ENCODE measurements at regions not wholly inside any gene's neighbourhood (a gene's known extent, or its start where the extent isn't known, plus 50 kb on each side); places are given as distances from the start of the nearest gene placed in this dataset.

DNA sequence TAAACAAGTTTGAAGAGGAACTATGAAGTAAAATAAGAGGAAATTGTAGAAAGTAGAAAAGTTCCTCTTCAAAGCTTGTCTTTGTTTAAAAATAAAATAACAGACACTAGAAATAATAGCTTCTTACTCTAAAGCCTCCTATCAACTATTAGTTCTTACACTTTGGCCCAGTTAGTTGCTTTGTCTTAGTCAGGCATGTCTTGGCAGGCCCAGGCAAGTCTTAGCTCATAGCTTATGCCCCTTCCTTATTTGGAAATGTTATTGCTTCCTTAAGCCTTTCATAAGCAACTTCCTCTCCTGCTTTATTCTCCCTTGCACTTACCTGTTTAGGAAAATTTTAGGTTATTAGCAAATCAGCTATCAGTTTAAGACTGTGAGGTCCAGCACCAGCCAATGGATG, 950.6 kb upstream of the LRATD1 start:
- TF ChIP-seq, protein P1, sequence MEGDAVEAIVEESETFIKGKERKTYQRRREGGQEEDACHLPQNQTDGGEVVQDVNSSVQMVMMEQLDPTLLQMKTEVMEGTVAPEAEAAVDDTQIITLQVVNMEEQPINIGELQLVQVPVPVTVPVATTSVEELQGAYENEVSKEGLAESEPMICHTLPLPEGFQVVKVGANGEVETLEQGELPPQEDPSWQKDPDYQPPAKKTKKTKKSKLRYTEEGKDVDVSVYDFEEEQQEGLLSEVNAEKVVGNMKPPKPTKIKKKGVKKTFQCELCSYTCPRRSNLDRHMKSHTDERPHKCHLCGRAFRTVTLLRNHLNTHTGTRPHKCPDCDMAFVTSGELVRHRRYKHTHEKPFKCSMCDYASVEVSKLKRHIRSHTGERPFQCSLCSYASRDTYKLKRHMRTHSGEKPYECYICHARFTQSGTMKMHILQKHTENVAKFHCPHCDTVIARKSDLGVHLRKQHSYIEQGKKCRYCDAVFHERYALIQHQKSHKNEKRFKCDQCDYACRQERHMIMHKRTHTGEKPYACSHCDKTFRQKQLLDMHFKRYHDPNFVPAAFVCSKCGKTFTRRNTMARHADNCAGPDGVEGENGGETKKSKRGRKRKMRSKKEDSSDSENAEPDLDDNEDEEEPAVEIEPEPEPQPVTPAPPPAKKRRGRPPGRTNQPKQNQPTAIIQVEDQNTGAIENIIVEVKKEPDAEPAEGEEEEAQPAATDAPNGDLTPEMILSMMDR (IDR thresholded peaks at IDR 0.05) = no peak
- no peak for TF ChIP-seq EZH2 (IDR thresholded peaks at IDR 0.05)
